SK-N-MC (cell line): ENCODE measurements at regions not wholly inside any gene's neighbourhood (a gene's known extent, or its start where the extent isn't known, plus 50 kb on each side); places are given as distances from the start of the nearest gene placed in this dataset.

Experiments
- DNase-seq: peaks from one replicate; pipeline ENCODE4 v3.0.0-alpha.2; 2011; ENCODE audit warnings: low read depth, low spot score
- H3K27ac ChIP-seq: fragments of 200-600 bp; sonication (generic); 2 replicates; pipeline ENCODE4 v1.5.1; 2016; ENCODE audit warnings: mixed run types
- H3K36me3 ChIP-seq: fragments of 200-600 bp; sonication (generic); 2 replicates; pipeline ENCODE4 v1.6.1; 2017; ENCODE audit warnings: antibody characterized with exemption, low read length, mixed read lengths; ENCODE audit not compliant: insufficient read depth
- H3K4me3 ChIP-seq: fragments of 200-600 bp; sonication (generic); 2 replicates; pipeline ENCODE4 v1.5.1; 2016
- H3K9ac ChIP-seq: fragments of 200-600 bp; sonication (generic); 2 replicates; pipeline ENCODE4 v1.8.0; 2017; ENCODE audit warnings: mixed run types, mixed read lengths; ENCODE audit not compliant: insufficient read length
- H3K9me3 ChIP-seq: fragments of 200-600 bp; sonication (generic); 2 replicates; pipeline ENCODE4 v1.6.1; 2017; ENCODE audit warnings: low read depth, mild to moderate bottlenecking, antibody characterized with exemption, low read length, moderate library complexity, mixed read lengths
- EZH2 ChIP-seq: fragments of 200-600 bp; sonication (generic); IDR thresholded peaks from one replicate; pipeline ENCODE4 v1.6.1; 2017; ENCODE audit warnings: antibody characterized with exemption
- FOXP2 ChIP-seq: optimal IDR thresholded peaks from 2 replicates; pipeline ENCODE3; 2011; ENCODE audit warnings: mild to moderate bottlenecking, moderate library complexity; ENCODE audit not compliant: insufficient read depth; ENCODE audit errors: extremely low read length, control extremely low read depth
- POLR2AphosphoS5 ChIP-seq: IDR thresholded peaks from 2 replicates; pipeline ENCODE4 v1.6.1; 2012; ENCODE audit warnings: mild to moderate bottlenecking, low read depth, low read length, borderline replicate concordance

GRCh38 chrX:39675619-39676018, 422.1 kb downstream of the BCOR start:
- H3K27ac ChIP-seq = no peak overlapping the region
- no peaks in the 10 kb centered on the region for H3K9me3 ChIP-seq
- H3K36me3 ChIP-seq = no peaks in the 10 kb centered on the region
- TF ChIP-seq POLR2AphosphoS5 (no peak), FOXP2 (no peak)
- H3K9ac ChIP-seq = no peak overlapping the region
- DNase-seq = no peak
- no peak overlapping the region for H3K4me3 ChIP-seq

GRCh38 chrX:39676434-39676833, 421.3 kb downstream of the BCOR start:
- Histone ChIP-seq H3K9ac (no peak overlapping the region), H3K9me3 (no peaks in the 10 kb centered on the region), H3K27ac (no peak overlapping the region), H3K36me3 (no peaks in the 10 kb centered on the region), H3K4me3 (no peak overlapping the region)
- DNase-seq = no peak
- TF ChIP-seq FOXP2 (no peak), EZH2 (no peak), POLR2AphosphoS5 (no peak)

GRCh38 chrX:39677585-39677977, 420.2 kb downstream of the BCOR start:
- Histone ChIP-seq H3K9me3 (no peaks in the 10 kb centered on the region), H3K4me3 (no peak overlapping the region), H3K36me3 (no peaks in the 10 kb centered on the region), H3K27ac (no peak overlapping the region), H3K9ac (no peak overlapping the region)
- TF ChIP-seq FOXP2 = no peak
- TF ChIP-seq POLR2AphosphoS5 = no peak
- no peak for TF ChIP-seq EZH2
- no peak for DNase-seq

GRCh38 chrX:39677978-39678791, 419.6 kb downstream of the BCOR start:
- no peak for DNase-seq
- TF ChIP-seq EZH2 (no peak), FOXP2 (no peak), POLR2AphosphoS5 (no peak)
- H3K36me3 ChIP-seq = no peaks in the 10 kb centered on the region

GRCh38 chrX:39678914-39679313, 418.8 kb downstream of the BCOR start:
- Histone ChIP-seq H3K27ac (no peak overlapping the region), H3K4me3 (no peak overlapping the region), H3K9me3 (no peaks in the 10 kb centered on the region), H3K9ac (no peak overlapping the region), H3K36me3 (no peaks in the 10 kb centered on the region)
- DNase-seq = no peak
- TF ChIP-seq POLR2AphosphoS5 (no peak), FOXP2 (no peak), EZH2 (no peak)

More at GRCh38 chrX:39677978-39678791, 419.6 kb downstream of the BCOR start:
- no peaks in the 10 kb centered on the region for H3K9me3 ChIP-seq
- no peak overlapping the region for H3K27ac ChIP-seq
- no peak overlapping the region for H3K9ac ChIP-seq
- H3K4me3 ChIP-seq = no peak overlapping the region

- H3K36me3 ChIP-seq = no peaks in the 10 kb centered on the region
- H3K9ac ChIP-seq = no peak overlapping the region
- no peaks in the 10 kb centered on the region for H3K9me3 ChIP-seq
- no peak for DNase-seq
- TF ChIP-seq POLR2AphosphoS5 = no peak
- no peak for TF ChIP-seq EZH2
- TF ChIP-seq FOXP2 = no peak
- H3K27ac ChIP-seq = no peak overlapping the region
- no peak overlapping the region for H3K4me3 ChIP-seq
These were observed 418.1 kb downstream of the BCOR start for GRCh38 chrX:39679497-39680157.

- TF ChIP-seq POLR2AphosphoS5 (no peak), FOXP2 (no peak), EZH2 (no peak)
- no peak overlapping the region for H3K4me3 ChIP-seq
- no peak for DNase-seq
- H3K27ac ChIP-seq = no peak overlapping the region
- no peak overlapping the region for H3K9ac ChIP-seq
- no peaks in the 10 kb centered on the region for H3K36me3 ChIP-seq
- no peaks in the 10 kb centered on the region for H3K9me3 ChIP-seq
These were observed 415.9 kb downstream of the BCOR start for GRCh38 chrX:39681885-39682284.

- Histone ChIP-seq H3K9me3 (no peaks in the 10 kb centered on the region), H3K4me3 (no peak overlapping the region), H3K36me3 (no peaks in the 10 kb centered on the region), H3K27ac (no peak overlapping the region), H3K9ac (no peak overlapping the region)
- no peak for DNase-seq
- TF ChIP-seq POLR2AphosphoS5 (no peak), EZH2 (no peak), FOXP2 (no peak)
These were observed 415.0 kb downstream of the BCOR start for GRCh38 chrX:39682778-39683177.
